ENCODE measurements at regions not wholly inside any gene's neighbourhood (a gene's known extent, or its start where the extent isn't known, plus 50 kb on each side); places are given as distances from the start of the nearest gene placed in this dataset.

DNA sequence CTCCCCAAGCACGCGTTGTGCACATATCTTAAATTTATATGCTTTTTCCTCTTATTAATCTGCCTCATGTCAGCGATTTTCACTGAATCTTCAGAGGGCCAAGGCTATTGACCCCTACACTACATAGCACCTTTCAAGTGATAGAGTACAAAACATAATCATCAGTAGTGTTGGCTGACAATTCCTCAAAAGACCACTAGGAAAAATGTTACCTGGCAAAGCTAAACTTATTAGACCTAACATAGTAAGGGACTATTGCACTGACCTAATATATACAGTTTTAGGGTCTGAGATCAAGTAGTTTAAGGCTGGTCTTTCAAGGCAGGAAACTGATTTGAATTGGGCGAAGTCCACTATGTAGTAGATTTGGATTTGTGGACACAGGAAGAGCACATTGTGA, 244.2 kb upstream of the ZC3H15 start:
- intact Hi-C loops (cut with micrococcal nuclease), result no loop called here
- TF ChIP-seq, protein P1, sequence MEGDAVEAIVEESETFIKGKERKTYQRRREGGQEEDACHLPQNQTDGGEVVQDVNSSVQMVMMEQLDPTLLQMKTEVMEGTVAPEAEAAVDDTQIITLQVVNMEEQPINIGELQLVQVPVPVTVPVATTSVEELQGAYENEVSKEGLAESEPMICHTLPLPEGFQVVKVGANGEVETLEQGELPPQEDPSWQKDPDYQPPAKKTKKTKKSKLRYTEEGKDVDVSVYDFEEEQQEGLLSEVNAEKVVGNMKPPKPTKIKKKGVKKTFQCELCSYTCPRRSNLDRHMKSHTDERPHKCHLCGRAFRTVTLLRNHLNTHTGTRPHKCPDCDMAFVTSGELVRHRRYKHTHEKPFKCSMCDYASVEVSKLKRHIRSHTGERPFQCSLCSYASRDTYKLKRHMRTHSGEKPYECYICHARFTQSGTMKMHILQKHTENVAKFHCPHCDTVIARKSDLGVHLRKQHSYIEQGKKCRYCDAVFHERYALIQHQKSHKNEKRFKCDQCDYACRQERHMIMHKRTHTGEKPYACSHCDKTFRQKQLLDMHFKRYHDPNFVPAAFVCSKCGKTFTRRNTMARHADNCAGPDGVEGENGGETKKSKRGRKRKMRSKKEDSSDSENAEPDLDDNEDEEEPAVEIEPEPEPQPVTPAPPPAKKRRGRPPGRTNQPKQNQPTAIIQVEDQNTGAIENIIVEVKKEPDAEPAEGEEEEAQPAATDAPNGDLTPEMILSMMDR (IDR thresholded peaks at IDR 0.05), result no peak
- Mint-ChIP-seq H3K27ac (no peak overlapping the region), H3K36me3 (ENCODE audit: low read depth) (no peaks in the 10 kb centered on the region), H3K4me3 (no peak overlapping the region), H3K27me3 (no peaks in the 10 kb centered on the region), H3K4me1 (no peaks in the 10 kb centered on the region), H3K9me3 (no peaks in the 10 kb centered on the region)
- POLR2A ChIA-PET, result no interaction called here
- DNase-seq, result no peak
- CTCF ChIA-PET, result no interaction called here
- ATAC-seq (ENCODE audit: low read depth), result no peak

DNA sequence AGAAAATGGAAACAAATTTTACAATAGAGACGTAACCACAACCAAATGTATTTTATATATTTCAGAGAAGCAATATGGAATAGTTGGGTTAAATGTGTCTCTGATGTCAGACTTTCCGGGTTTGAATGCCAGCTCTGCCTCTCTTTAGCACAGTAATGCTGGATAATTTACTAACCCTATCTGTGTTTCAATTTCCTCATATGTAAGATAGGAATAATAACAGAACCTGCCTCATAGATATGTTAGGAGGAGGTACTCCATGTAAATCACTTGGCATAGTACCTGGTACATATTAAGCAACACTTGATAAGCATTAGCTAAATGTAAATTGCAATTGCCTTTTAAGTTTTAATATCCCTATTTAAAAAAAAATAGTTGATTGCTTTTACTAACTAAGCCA, 231.3 kb upstream of the ZC3H15 start:
- Mint-ChIP-seq H3K9me3 (no peaks in the 10 kb centered on the region), H3K27ac (no peak overlapping the region), H3K4me1 (no peaks in the 10 kb centered on the region), H3K27me3 (no peaks in the 10 kb centered on the region), H3K4me3 (no peak overlapping the region), H3K36me3 (ENCODE audit: low read depth) (no peaks in the 10 kb centered on the region)
- TF ChIP-seq, protein P1 (IDR thresholded peaks at IDR 0.05), result no peak
- DNase-seq (no peak), ATAC-seq (ENCODE audit: low read depth) (no peak)
- ChIA-PET CTCF (no interaction called here), POLR2A (interaction anchor here (1.0 kb wide), 1 partner anchor 232 kb away, joined by 3 read pairs; the partner anchor contains the start of gene ZC3H15)
- intact Hi-C loops (cut with micrococcal nuclease), result loop anchor here (5.0 kb wide), 1 partner anchor 1642 kb away; no protein-coding TSS in a partner anchor

DNA sequence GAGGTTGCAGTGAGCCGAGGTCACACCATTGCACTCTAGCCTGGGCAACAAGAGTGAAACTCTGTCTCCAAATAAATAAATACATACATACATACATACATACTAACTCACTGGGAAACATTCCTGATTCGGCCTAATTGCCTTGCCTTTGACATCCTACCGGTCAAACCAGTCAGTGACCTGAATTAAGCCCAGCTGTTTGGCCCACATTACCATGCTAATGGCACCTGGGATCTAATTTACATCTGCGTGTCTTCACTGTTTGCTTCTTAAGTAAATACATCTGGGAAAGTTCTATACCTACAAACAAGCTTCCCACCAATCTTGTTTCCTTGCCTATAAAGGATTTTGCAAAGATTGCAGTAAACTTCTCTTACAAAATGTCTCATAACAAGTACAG, 230.2 kb upstream of the ZC3H15 start:
- intact Hi-C loops (cut with micrococcal nuclease), result loop anchor here (5.0 kb wide), 1 partner anchor 1644 kb away; no protein-coding TSS in a partner anchor
- Mint-ChIP-seq H3K4me1 (no peaks in the 10 kb centered on the region), H3K36me3 (ENCODE audit: low read depth) (no peaks in the 10 kb centered on the region), H3K27me3 (no peaks in the 10 kb centered on the region), H3K9me3 (no peaks in the 10 kb centered on the region), H3K4me3 (no peak overlapping the region), H3K27ac (no peak overlapping the region)
- DNase-seq, result no peak
- TF ChIP-seq, protein P1 (IDR thresholded peaks at IDR 0.05), result no peak
- ATAC-seq (ENCODE audit: low read depth), result no peak
- POLR2A ChIA-PET, result interaction anchor here (1.0 kb wide), 1 partner anchor 231 kb away, joined by 3 read pairs; the partner anchor contains the start of gene ZC3H15
- CTCF ChIA-PET, result no interaction called here

DNA sequence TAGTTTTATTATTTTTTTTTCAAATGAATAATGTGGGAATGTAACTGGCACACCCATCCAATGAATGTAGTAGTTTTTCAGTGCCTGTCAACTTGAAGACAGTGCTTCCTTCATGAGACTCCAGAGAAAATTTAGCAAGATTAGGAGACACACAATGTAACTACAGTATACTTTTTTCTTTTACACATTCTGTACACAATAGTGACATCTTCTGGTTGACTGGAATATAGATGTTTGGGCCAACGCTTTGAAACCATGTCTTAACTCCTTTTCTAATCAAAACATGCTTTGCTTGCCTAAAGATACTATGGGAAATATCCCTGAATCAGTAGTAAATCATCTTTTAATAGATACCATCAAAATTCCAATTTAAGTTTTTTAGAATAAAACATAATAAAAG, 229.5 kb upstream of the ZC3H15 start:
- POLR2A ChIA-PET, result no interaction called here
- DNase-seq (no peak), ATAC-seq (ENCODE audit: low read depth) (no peak)
- TF ChIP-seq, protein P1 (IDR thresholded peaks at IDR 0.05), result no peak
- Mint-ChIP-seq H3K4me3 (no peak overlapping the region), H3K27ac (no peak overlapping the region), H3K27me3 (no peaks in the 10 kb centered on the region), H3K36me3 (ENCODE audit: low read depth) (no peaks in the 10 kb centered on the region), H3K9me3 (no peaks in the 10 kb centered on the region), H3K4me1 (no peaks in the 10 kb centered on the region)
- intact Hi-C loops (cut with micrococcal nuclease), result loop anchor here (5.0 kb wide), 1 partner anchor 1644 kb away; no protein-coding TSS in a partner anchor
- CTCF ChIA-PET, result no interaction called here

DNA sequence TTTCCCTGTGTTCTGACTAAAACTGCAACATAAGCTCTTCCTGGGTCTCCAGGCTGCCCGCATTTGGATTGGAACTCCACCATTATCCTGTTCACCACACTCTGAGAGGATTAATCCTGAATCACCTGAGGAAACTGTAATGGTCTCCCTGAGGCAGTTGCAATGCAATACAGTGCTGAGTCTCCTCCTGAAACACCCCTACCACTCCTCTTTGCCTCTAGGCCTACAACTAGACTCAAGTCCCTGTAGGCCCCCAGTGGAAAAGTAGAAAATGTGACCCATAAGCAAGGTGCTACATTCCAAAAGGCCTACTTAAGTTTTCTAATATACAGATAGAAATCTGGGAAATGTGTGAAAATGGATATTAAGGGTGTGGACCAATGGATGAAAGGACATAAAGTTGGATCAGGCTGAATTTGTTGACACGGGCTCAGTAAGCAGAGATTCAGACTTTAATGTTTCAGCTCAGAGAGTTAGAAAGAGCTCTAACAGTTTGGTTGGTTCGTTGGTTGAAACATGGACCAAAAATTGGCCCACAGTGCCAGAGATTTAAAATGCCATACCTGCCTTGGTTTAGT, 222.3 kb upstream of the ZC3H15 start:
- H3K27me3 Mint-ChIP-seq, result no peaks in the 10 kb centered on the region
- H3K4me1 Mint-ChIP-seq, result no peaks in the 10 kb centered on the region
- H3K36me3 Mint-ChIP-seq (ENCODE audit: low read depth), result peaks cover 16% of the 10 kb centered on the region
- no peak overlapping the region for H3K27ac Mint-ChIP-seq
- TF ChIP-seq, protein P1 (IDR thresholded peaks at IDR 0.05), result no peak
- DNase-seq, result no peak
- ChIA-PET CTCF (no interaction called here), POLR2A (no interaction called here)
- peaks cover 12% of the 10 kb centered on the region for H3K9me3 Mint-ChIP-seq
- intact Hi-C loops (cut with micrococcal nuclease), result no loop called here
- no peak for ATAC-seq (ENCODE audit: low read depth)
- H3K4me3 Mint-ChIP-seq, result no peak overlapping the region
